ENCODE measurements at regions not wholly inside any gene's neighbourhood (a gene's known extent, or its start where the extent isn't known, plus 50 kb on each side); places are given as distances from the start of the nearest gene placed in this dataset.

- TF ChIP-seq CTCF (IDR thresholded peaks at IDR 0.05) (no peak), POLR2AphosphoS5 (IDR thresholded peaks at IDR 0.05; ENCODE audit: low read depth, low read length) (peak; percentile 12; the same call in 1 of the 2 replicates)
Measured at GRCh38 chr13:76522083-76522755, 364.0 kb downstream of the KCTD12 start.
